KMS-11 (cell line): ENCODE measurements at regions not wholly inside any gene's neighbourhood (a gene's known extent, or its start where the extent isn't known, plus 50 kb on each side); places are given as distances from the start of the nearest gene placed in this dataset.

Experiments used
- H2AFZ ChIP-seq: fragments of 200-600 bp; sonication (generic); 2 replicates; pipeline ENCODE4 v1.6.1; 2016; ENCODE audit warnings: antibody characterized with exemption, mixed run types, low read depth
- H3K27ac ChIP-seq: fragments of 200-600 bp; sonication (generic); 2 replicates; pipeline ENCODE4 v1.6.1; 2016; ENCODE audit warnings: mild to moderate bottlenecking, mixed run types
- H3K27me3 ChIP-seq: fragments of 200-600 bp; sonication (generic); 2 replicates; pipeline ENCODE4 v1.6.1; 2017; ENCODE audit warnings: mild to moderate bottlenecking, low read depth, mixed run types, moderate library complexity; ENCODE audit not compliant: insufficient read depth
- H3K36me3 ChIP-seq: fragments of 200-600 bp; sonication (generic); 2 replicates; pipeline ENCODE4 v1.6.1; 2017; ENCODE audit warnings: mild to moderate bottlenecking, mixed run types; ENCODE audit not compliant: insufficient read depth
- H3K4me1 ChIP-seq: fragments of 200-600 bp; sonication (generic); 2 replicates; pipeline ENCODE4 v1.6.1; 2016; ENCODE audit warnings: mild to moderate bottlenecking, low read depth, mixed run types; ENCODE audit not compliant: poor library complexity, severe bottlenecking
- H3K4me2 ChIP-seq: fragments of 200-600 bp; sonication (generic); 2 replicates; pipeline ENCODE4 v1.7.0; 2016; ENCODE audit warnings: mild to moderate bottlenecking, mixed run types
- H3K4me3 ChIP-seq: fragments of 200-600 bp; sonication (generic); IDR thresholded peaks from 2 replicates; pipeline ENCODE4 v1.6.1; 2017; ENCODE audit warnings: low read depth, low read length, mixed read lengths; ENCODE audit not compliant: insufficient read depth
- H3K79me2 ChIP-seq: fragments of 200-600 bp; sonication (generic); 2 replicates; pipeline ENCODE4 v1.6.1; 2016; ENCODE audit warnings: low read depth, mixed run types; ENCODE audit not compliant: insufficient read depth
- H3K9ac ChIP-seq: fragments of 200-600 bp; sonication (generic); 2 replicates; pipeline ENCODE4 v1.6.1; 2016; ENCODE audit warnings: mild to moderate bottlenecking, mixed run types
- H4K20me1 ChIP-seq: fragments of 200-600 bp; sonication (generic); 2 replicates; pipeline ENCODE4 v1.6.1; 2016; ENCODE audit warnings: mild to moderate bottlenecking, mixed run types; ENCODE audit not compliant: insufficient read depth
- TF ChIP-seq, protein P1 (sequence below): fragments of 200-600 bp; sonication (generic); conservative IDR thresholded peaks from 2 replicates; pipeline ENCODE4 v1.6.1; 2017; ENCODE audit warnings: low read depth, mild to moderate bottlenecking, antibody characterized with exemption, low read length, moderate library complexity, mixed read lengths

DNA sequence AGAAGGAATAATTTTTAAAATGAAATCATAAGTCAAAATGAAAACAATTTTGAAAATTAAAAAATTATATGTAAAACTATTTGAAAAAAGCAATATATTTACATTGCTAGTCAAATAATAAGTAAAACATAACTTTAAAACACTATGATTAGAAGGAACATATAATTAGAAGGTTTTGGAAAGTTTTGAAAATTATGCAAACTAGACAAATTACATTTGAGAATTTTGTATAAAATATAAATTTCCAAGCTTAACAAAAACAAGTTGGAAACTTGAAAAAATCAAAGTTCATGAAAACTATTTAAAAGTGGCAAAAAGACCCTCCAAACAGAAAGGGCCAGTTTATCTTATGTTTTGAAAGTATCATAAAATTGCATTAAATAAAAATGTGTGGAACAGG is 67.6 kb upstream of the TLL1 start:
- Histone ChIP-seq H3K4me2 (no peak overlapping the region), H3K9ac (no peak overlapping the region), H3K4me3 (no peak overlapping the region), H4K20me1 (no peaks in the 10 kb centered on the region), H3K4me1 (peaks cover 45% of the 10 kb centered on the region), H2AFZ (no peak overlapping the region), H3K27ac (no peak overlapping the region), H3K36me3 (no peaks in the 10 kb centered on the region), H3K27me3 (no peaks in the 10 kb centered on the region), H3K79me2 (no peaks in the 10 kb centered on the region)
- TF ChIP-seq, protein P1, sequence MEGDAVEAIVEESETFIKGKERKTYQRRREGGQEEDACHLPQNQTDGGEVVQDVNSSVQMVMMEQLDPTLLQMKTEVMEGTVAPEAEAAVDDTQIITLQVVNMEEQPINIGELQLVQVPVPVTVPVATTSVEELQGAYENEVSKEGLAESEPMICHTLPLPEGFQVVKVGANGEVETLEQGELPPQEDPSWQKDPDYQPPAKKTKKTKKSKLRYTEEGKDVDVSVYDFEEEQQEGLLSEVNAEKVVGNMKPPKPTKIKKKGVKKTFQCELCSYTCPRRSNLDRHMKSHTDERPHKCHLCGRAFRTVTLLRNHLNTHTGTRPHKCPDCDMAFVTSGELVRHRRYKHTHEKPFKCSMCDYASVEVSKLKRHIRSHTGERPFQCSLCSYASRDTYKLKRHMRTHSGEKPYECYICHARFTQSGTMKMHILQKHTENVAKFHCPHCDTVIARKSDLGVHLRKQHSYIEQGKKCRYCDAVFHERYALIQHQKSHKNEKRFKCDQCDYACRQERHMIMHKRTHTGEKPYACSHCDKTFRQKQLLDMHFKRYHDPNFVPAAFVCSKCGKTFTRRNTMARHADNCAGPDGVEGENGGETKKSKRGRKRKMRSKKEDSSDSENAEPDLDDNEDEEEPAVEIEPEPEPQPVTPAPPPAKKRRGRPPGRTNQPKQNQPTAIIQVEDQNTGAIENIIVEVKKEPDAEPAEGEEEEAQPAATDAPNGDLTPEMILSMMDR = no peak

DNA sequence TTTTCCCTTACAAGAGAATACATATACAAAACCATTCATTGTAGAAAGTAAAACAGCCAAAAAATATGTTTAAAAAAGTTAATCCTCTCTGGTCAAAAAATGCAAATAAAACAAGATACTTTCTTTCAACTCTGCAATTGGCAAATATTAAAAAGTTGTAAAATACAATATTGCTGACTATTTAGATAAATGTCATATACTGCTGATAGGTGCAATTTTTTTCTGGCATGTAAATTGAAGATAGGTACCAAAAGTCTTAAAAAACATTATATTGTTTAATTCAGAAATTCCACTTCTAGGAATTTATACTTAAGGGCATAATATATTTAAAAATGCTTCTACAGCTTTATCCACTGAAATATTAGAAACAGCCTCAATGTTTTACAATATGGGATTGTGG is 66.4 kb upstream of the TLL1 start:
- Histone ChIP-seq H3K4me1 (peaks cover 33% of the 10 kb centered on the region), H3K36me3 (no peaks in the 10 kb centered on the region), H3K4me2 (no peak overlapping the region), H2AFZ (no peak overlapping the region), H3K27ac (no peak overlapping the region), H3K4me3 (no peak overlapping the region), H4K20me1 (no peaks in the 10 kb centered on the region), H3K9ac (no peak overlapping the region), H3K27me3 (no peaks in the 10 kb centered on the region), H3K79me2 (no peaks in the 10 kb centered on the region)
- TF ChIP-seq, protein P1 = no peak

DNA sequence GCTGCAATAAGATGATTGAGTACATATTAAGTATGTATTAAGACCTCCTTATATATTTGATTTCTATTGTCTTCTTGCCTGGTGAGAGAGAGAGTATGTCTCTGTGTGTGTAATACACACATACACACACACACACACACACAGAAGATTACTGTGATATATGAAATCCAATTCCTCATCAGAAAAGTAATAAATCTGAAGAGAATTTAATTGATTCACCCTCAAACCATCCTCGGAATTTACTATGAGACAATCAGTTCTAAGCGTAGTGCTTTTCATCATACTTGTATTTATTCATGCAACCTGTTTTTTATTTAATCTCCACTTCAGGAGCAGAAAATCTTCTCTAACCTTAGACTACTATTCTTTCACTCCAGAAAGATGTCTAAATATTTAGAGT is 62.3 kb upstream of the TLL1 start:
- no peaks in the 10 kb centered on the region for H3K27me3 ChIP-seq
- TF ChIP-seq, protein P1 = no peak
- no peak overlapping the region for H3K27ac ChIP-seq
- no peaks in the 10 kb centered on the region for H4K20me1 ChIP-seq
- H3K36me3 ChIP-seq = no peaks in the 10 kb centered on the region
- H3K4me2 ChIP-seq = no peak overlapping the region
- H3K9ac ChIP-seq = no peak overlapping the region
- H3K4me1 ChIP-seq = no peaks in the 10 kb centered on the region
- no peaks in the 10 kb centered on the region for H3K79me2 ChIP-seq
- H3K4me3 ChIP-seq = no peak overlapping the region
- no peak overlapping the region for H2AFZ ChIP-seq

DNA sequence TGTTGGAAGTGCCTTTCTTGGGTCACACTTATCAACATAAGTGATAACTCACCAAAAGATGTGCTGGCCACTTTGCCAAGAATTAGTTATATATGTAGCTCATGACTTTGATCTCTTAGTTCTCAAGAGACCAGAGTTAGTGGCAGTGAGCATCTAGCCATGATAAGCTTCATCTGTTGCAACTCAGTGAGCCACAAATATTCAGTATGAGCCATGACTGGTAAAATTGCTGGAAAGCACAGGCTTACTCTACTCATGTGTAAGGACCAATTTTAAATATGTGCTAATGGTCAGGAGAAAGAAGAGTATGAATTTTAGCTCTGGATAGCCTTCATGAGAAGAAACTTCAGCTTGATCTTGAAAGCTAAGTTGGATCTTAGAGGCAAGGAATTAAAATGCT is 59.4 kb upstream of the TLL1 start:
- no peak overlapping the region for H3K4me3 ChIP-seq
- no peak overlapping the region for H3K27ac ChIP-seq
- no peak overlapping the region for H3K4me2 ChIP-seq
- no peak overlapping the region for H3K9ac ChIP-seq
- H3K36me3 ChIP-seq = no peaks in the 10 kb centered on the region
- no peaks in the 10 kb centered on the region for H3K4me1 ChIP-seq
- H4K20me1 ChIP-seq = no peaks in the 10 kb centered on the region
- H2AFZ ChIP-seq = no peak overlapping the region
- TF ChIP-seq, protein P1 = no peak
- H3K79me2 ChIP-seq = no peaks in the 10 kb centered on the region
- no peaks in the 10 kb centered on the region for H3K27me3 ChIP-seq
